ENCODE measurements at regions not wholly inside any gene's neighbourhood (a gene's known extent, or its start where the extent isn't known, plus 50 kb on each side); places are given as distances from the start of the nearest gene placed in this dataset.

DNA sequence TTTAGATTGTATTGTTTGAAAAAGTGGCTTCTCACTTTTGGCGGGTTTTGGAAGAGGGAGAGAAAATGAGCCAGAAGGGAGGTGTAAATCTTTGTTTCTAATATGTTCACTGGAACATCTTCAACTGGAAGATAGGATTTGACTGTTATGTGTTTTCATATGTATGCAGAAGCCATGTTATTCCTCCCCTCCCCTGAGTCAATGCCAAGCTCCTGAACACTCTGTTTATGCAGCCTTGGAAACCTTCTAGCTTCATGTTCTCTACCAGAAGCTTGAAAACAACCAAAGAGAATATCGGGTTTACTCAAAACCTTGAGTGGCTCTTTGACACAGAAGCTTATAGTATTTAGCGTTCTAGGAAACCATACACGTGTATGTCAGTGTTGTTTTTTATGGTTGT is 279.1 kb downstream of the PRL start:
- no peak for TF ChIP-seq EZH2phosphoT487 (IDR thresholded peaks at IDR 0.05; ENCODE audit: insufficient read depth, low read depth)
- Histone ChIP-seq H3K36me3 (ENCODE audit: low read depth) (no peaks in the 10 kb centered on the region), H3K9me3 (ENCODE audit: low read depth) (no peaks in the 10 kb centered on the region), H3F3A (ENCODE audit: insufficient read depth) (no peaks in the 10 kb centered on the region), H3K27me3 (replicated peaks; ENCODE audit: insufficient read depth) (no peaks in the 10 kb centered on the region), H4K20me1 (ENCODE audit: insufficient read depth) (no peaks in the 10 kb centered on the region), H3K27ac (no peak overlapping the region), H2AFZ (no peak overlapping the region), H3K9ac (no peak overlapping the region), H3K4me2 (ENCODE audit: unreplicated experiment) (no peak overlapping the region), H3K4me1 (ENCODE audit: insufficient read depth) (no peaks in the 10 kb centered on the region), H3K79me2 (ENCODE audit: insufficient read depth) (no peaks in the 10 kb centered on the region), H3K9me2 (ENCODE audit: insufficient read depth) (no peaks in the 10 kb centered on the region), H3K4me3 (no peak overlapping the region)
- 32 to 33% methylated on average over 4 of the region's 4 CpGs for WGBS, 2 experiments (ENCODE audit: low coverage in 1 of 2, low lambda C conversion rate in 2 of 2, missing lambda C conversion rate in 2 of 2)
- in situ Hi-C loops (cut with MboI): no loop called here
- DNase-seq: no peak

- Histone ChIP-seq H3K9me2 (ENCODE audit: insufficient read depth) (no peaks in the 10 kb centered on the region), H3K4me1 (ENCODE audit: insufficient read depth) (no peaks in the 10 kb centered on the region), H3K9me3 (ENCODE audit: low read depth) (no peaks in the 10 kb centered on the region), H3K27ac (no peak overlapping the region), H3K4me2 (ENCODE audit: unreplicated experiment) (no peak overlapping the region), H2AFZ (no peak overlapping the region), H3K79me2 (ENCODE audit: insufficient read depth) (no peaks in the 10 kb centered on the region), H4K20me1 (ENCODE audit: insufficient read depth) (no peaks in the 10 kb centered on the region), H3K27me3 (replicated peaks; ENCODE audit: insufficient read depth) (no peaks in the 10 kb centered on the region), H3K4me3 (no peak overlapping the region), H3K36me3 (ENCODE audit: low read depth) (no peaks in the 10 kb centered on the region), H3F3A (ENCODE audit: insufficient read depth) (no peaks in the 10 kb centered on the region), H3K9ac (no peak overlapping the region)
- in situ Hi-C loops (cut with MboI): no loop called here
- DNase-seq: no peak
- WGBS, 2 experiments (ENCODE audit: low coverage in 1 of 2, low lambda C conversion rate in 2 of 2, missing lambda C conversion rate in 2 of 2): 89 to 90% methylated on average over 5 of the region's 5 CpGs
- no peak for TF ChIP-seq EZH2 (IDR thresholded peaks at IDR 0.05; ENCODE audit: insufficient read depth, poor library complexity, severe bottlenecking)
- TF ChIP-seq EZH2phosphoT487 (IDR thresholded peaks at IDR 0.05; ENCODE audit: insufficient read depth, low read depth): no peak
Observed at GRCh38 chr6:22019857-22020256, 277.0 kb downstream of the PRL start.

DNA sequence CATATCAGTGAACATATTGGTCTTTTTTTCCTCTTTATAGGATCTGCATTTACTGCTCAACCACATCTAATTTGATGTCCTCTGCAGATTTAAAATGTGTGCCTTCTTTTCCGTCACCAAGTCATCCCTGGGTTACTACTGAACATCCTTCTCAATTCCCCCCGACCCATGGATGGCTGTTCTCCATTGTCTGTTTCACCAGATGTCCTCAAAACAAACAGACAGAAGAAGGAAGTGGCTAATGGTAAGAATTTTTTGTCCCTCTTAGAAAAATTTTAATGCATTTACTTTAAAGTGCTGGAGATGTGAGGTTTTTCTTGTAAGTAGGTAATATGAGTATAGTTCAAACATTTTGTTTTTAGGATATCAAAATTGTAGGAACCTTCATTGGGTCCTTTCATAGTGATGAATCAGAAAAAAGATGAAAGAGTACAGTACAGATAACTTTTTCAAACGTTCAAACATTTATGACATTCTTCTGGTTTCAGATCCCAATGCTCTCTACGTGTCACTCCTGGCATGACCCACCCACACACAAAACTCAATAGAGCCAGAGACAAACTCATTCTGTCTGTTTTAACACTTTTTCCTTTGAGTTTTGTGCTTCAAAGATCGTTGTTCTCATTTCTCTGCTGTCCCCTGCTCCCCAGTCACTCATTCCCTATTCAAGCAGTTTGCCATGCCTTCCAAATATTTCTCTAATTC is 276.4 kb downstream of the PRL start:
- Histone ChIP-seq H3K79me2 (ENCODE audit: insufficient read depth) (no peaks in the 10 kb centered on the region), H3F3A (ENCODE audit: insufficient read depth) (no peaks in the 10 kb centered on the region), H2AFZ (no peak overlapping the region), H3K4me2 (ENCODE audit: unreplicated experiment) (no peak overlapping the region), H3K9ac (no peak overlapping the region), H3K4me1 (ENCODE audit: insufficient read depth) (0 out of 2 replicates have a peak, but pooled peaks cover 1% of the 10 kb centered on the region), H3K9me3 (ENCODE audit: low read depth) (no peaks in the 10 kb centered on the region), H3K36me3 (ENCODE audit: low read depth) (no peaks in the 10 kb centered on the region), H3K4me3 (no peak overlapping the region), H3K9me2 (ENCODE audit: insufficient read depth) (no peaks in the 10 kb centered on the region), H3K27ac (no peak overlapping the region), H4K20me1 (ENCODE audit: insufficient read depth) (no peaks in the 10 kb centered on the region), H3K27me3 (replicated peaks; ENCODE audit: insufficient read depth) (no peaks in the 10 kb centered on the region)
- in situ Hi-C loops (cut with MboI): no loop called here
- WGBS, 2 experiments (ENCODE audit: low coverage in 1 of 2, low lambda C conversion rate in 2 of 2, missing lambda C conversion rate in 2 of 2): 50 to 64% methylated on average over 5 of the region's 5 CpGs
- TF ChIP-seq EZH2 (IDR thresholded peaks at IDR 0.05; ENCODE audit: insufficient read depth, poor library complexity, severe bottlenecking): no peak
- no peak for DNase-seq

GRCh38 chr6:22021966-22022365 is 274.9 kb downstream of the PRL start:
- no peaks in the 10 kb centered on the region for H3K79me2 ChIP-seq (ENCODE audit: insufficient read depth)
- in situ Hi-C loops (cut with MboI): no loop called here
- no peaks in the 10 kb centered on the region for H3K9me3 ChIP-seq (ENCODE audit: low read depth)
- H3K9me2 ChIP-seq (ENCODE audit: insufficient read depth): no peaks in the 10 kb centered on the region
- no peaks in the 10 kb centered on the region for H3K27me3 ChIP-seq (replicated peaks; ENCODE audit: insufficient read depth)
- no peak overlapping the region for H3K27ac ChIP-seq
- no peak overlapping the region for H2AFZ ChIP-seq
- H3K36me3 ChIP-seq (ENCODE audit: low read depth): no peaks in the 10 kb centered on the region
- 0 out of 2 replicates have a peak, but pooled peaks cover 6% of the 10 kb centered on the region for H3K4me1 ChIP-seq (ENCODE audit: insufficient read depth)
- H3K9ac ChIP-seq: no peak overlapping the region
- H3F3A ChIP-seq (ENCODE audit: insufficient read depth): no peaks in the 10 kb centered on the region
- DNase-seq: no peak
- 15 to 23% methylated on average over 1 of the region's 1 CpG for WGBS, 2 experiments (ENCODE audit: low coverage in 1 of 2, low lambda C conversion rate in 2 of 2, missing lambda C conversion rate in 2 of 2)
- no peaks in the 10 kb centered on the region for H4K20me1 ChIP-seq (ENCODE audit: insufficient read depth)
- TF ChIP-seq EZH2 (IDR thresholded peaks at IDR 0.05; ENCODE audit: insufficient read depth, poor library complexity, severe bottlenecking) (no peak), EZH2phosphoT487 (IDR thresholded peaks at IDR 0.05; ENCODE audit: insufficient read depth, low read depth) (no peak)
- H3K4me3 ChIP-seq: no peak overlapping the region
- no peak overlapping the region for H3K4me2 ChIP-seq (ENCODE audit: unreplicated experiment)

- no peaks in the 10 kb centered on the region for H4K20me1 ChIP-seq (ENCODE audit: insufficient read depth)
- H3K79me2 ChIP-seq (ENCODE audit: insufficient read depth): no peaks in the 10 kb centered on the region
- H3K4me1 ChIP-seq (ENCODE audit: insufficient read depth): 0 out of 2 replicates have a peak, but pooled peaks cover 6% of the 10 kb centered on the region
- no peaks in the 10 kb centered on the region for H3K9me2 ChIP-seq (ENCODE audit: insufficient read depth)
- no peak overlapping the region for H2AFZ ChIP-seq
- H3K9ac ChIP-seq: no peak overlapping the region
- no peaks in the 10 kb centered on the region for H3F3A ChIP-seq (ENCODE audit: insufficient read depth)
- WGBS, 2 experiments (ENCODE audit: low coverage in 1 of 2, low lambda C conversion rate in 2 of 2, missing lambda C conversion rate in 2 of 2): 80 to 84% methylated on average over 5 of the region's 5 CpGs
- H3K9me3 ChIP-seq (ENCODE audit: low read depth): no peaks in the 10 kb centered on the region
- H3K27ac ChIP-seq: no peak overlapping the region
- DNase-seq: no peak
- H3K27me3 ChIP-seq (replicated peaks; ENCODE audit: insufficient read depth): no peaks in the 10 kb centered on the region
- in situ Hi-C loops (cut with MboI): no loop called here
- H3K36me3 ChIP-seq (ENCODE audit: low read depth): no peaks in the 10 kb centered on the region
- TF ChIP-seq EZH2phosphoT487 (IDR thresholded peaks at IDR 0.05; ENCODE audit: insufficient read depth, low read depth): no peak
- no peak overlapping the region for H3K4me3 ChIP-seq
- no peak overlapping the region for H3K4me2 ChIP-seq (ENCODE audit: unreplicated experiment)
Observed at GRCh38 chr6:22023937-22024336, 272.9 kb downstream of the PRL start.
